Stomach (tissue), 4 donors: ENCODE measurements at regions not wholly inside any gene's neighbourhood (a gene's known extent, or its start where the extent isn't known, plus 50 kb on each side); places are given as distances from the start of the nearest gene placed in this dataset.

Experiments used
- EP300 ChIP-seq: sonication (generic); formaldehyde crosslinking; IDR thresholded peaks from one replicate; pipeline ENCODE4 v1.6.1; 2017; ENCODE audit warnings: antibody characterized with exemption
- POLR2A ChIP-seq, 4 donors: fragments of 450-650 bp; IDR thresholded peaks; one replicate each; pipeline ENCODE4 v1.6.1; 2016; ENCODE audit warnings: antibody characterized with exemption in 4 of 4, control low read depth in 2 of 4, mild to moderate bottlenecking in 1 of 4, moderate library complexity in 1 of 4
- POLR2AphosphoS5 ChIP-seq, 3 donors: sonication (generic); formaldehyde crosslinking; IDR thresholded peaks; one replicate each; pipeline ENCODE4 v1.6.1; 2016; ENCODE audit warnings: antibody characterized with exemption in 3 of 3
- TF ChIP-seq, protein P1 (sequence below), 7 experiments: fragments of 450-650 bp in 4 of 7; fragments of 200-600 bp in 3 of 7; sonication (generic) in 3 of 7; IDR thresholded peaks; one replicate each; pipeline ENCODE4 v1.5.1; 2016 to 2019; ENCODE audit warnings: antibody characterized with exemption in 7 of 7, control low read depth in 2 of 7, mild to moderate bottlenecking in 1 of 7

DNA sequence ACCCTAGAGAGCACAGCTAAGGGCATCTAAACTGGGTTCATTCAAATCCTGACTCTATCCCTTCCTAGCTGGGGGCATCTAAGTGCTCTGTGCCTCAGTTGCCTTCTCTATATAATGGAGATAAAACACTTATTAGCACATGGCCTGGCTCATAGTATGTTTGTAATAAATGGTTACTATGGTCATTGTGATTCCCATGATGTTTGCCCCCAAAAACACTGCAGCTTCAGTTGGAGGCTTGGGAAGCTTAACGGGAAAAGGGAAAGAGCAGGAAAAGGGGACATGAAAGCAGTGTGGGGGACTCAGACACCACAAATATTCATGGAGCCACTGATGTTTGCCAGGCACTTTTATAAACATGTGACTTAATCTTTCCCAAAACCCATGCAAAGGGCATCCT, 118.1 kb downstream of the INHBB start:
- TF ChIP-seq, protein P1, sequence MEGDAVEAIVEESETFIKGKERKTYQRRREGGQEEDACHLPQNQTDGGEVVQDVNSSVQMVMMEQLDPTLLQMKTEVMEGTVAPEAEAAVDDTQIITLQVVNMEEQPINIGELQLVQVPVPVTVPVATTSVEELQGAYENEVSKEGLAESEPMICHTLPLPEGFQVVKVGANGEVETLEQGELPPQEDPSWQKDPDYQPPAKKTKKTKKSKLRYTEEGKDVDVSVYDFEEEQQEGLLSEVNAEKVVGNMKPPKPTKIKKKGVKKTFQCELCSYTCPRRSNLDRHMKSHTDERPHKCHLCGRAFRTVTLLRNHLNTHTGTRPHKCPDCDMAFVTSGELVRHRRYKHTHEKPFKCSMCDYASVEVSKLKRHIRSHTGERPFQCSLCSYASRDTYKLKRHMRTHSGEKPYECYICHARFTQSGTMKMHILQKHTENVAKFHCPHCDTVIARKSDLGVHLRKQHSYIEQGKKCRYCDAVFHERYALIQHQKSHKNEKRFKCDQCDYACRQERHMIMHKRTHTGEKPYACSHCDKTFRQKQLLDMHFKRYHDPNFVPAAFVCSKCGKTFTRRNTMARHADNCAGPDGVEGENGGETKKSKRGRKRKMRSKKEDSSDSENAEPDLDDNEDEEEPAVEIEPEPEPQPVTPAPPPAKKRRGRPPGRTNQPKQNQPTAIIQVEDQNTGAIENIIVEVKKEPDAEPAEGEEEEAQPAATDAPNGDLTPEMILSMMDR (IDR thresholded peaks at IDR 0.05) = no peak
- TF ChIP-seq POLR2AphosphoS5 (IDR thresholded peaks at IDR 0.05) (no peak), EP300 (no peak), POLR2A (IDR thresholded peaks at IDR 0.05) (no peak)
